OCI-LY3 (cell line): ENCODE measurements at regions not wholly inside any gene's neighbourhood (a gene's known extent, or its start where the extent isn't known, plus 50 kb on each side); places are given as distances from the start of the nearest gene placed in this dataset.

ENCODE experiments used
- H2AFZ ChIP-seq: fragments of 200-600, 300-600 bp; shearing (Covaris generic); 2 replicates; pipeline ENCODE4 v1.6.0; 2014; ENCODE audit warnings: antibody characterized with exemption, low read depth, low read length
- H3K27ac ChIP-seq: fragments of 200-600, 300-600 bp; sonication (generic); 2 replicates; pipeline ENCODE4 v1.5.1; 2014; ENCODE audit warnings: mild to moderate bottlenecking, low read length, moderate library complexity, mixed read lengths
- H3K27me3 ChIP-seq: fragments of 200-600, 300-600 bp; sonication (generic); 2 replicates; pipeline ENCODE4 v1.6.1; 2014; ENCODE audit warnings: low read depth, low read length, mixed read lengths
- H3K36me3 ChIP-seq: fragments of 200-600, 300-600 bp; sonication (generic); replicated peaks from 2 replicates; pipeline ENCODE3; 2014; ENCODE audit warnings: low read depth, low read length, mixed read lengths
- H3K4me1 ChIP-seq: fragments of 300-600, 200-600 bp; sonication (generic); 2 replicates; pipeline ENCODE4 v1.6.1; 2014; ENCODE audit warnings: low read length, mixed read lengths
- H3K4me2 ChIP-seq: fragments of 200-600, 300-600 bp; sonication (generic); 2 replicates; pipeline ENCODE4 v1.6.1; 2014; ENCODE audit warnings: low read length, mixed read lengths
- H3K4me3 ChIP-seq: fragments of 300-600, 200-600 bp; sonication (generic); 2 replicates; pipeline ENCODE4 v1.5.1; 2014; ENCODE audit warnings: antibody characterized with exemption, mild to moderate bottlenecking, low read length, moderate library complexity
- H3K79me2 ChIP-seq: fragments of 300-600, 200-600 bp; shearing (Covaris generic); 2 replicates; pipeline ENCODE4 v1.6.1; 2014; ENCODE audit warnings: mild to moderate bottlenecking, low read length, mixed read lengths
- H3K9ac ChIP-seq: fragments of 300-600, 200-600 bp; shearing (Covaris generic); 2 replicates; pipeline ENCODE4 v1.6.0; 2014; ENCODE audit warnings: mild to moderate bottlenecking, low read length, moderate library complexity
- H3K9me3 ChIP-seq: fragments of 200-600, 300-600 bp; shearing (Covaris generic); 2 replicates; pipeline ENCODE4 v1.6.1; 2014; ENCODE audit warnings: low read length, mixed read lengths; ENCODE audit not compliant: insufficient read depth
- H4K20me1 ChIP-seq: fragments of 200-600, 300-600 bp; sonication (generic); 2 replicates; pipeline ENCODE4 v1.6.1; 2016; ENCODE audit warnings: low read length, mixed read lengths; ENCODE audit not compliant: insufficient read depth
- EZH2phosphoT487 ChIP-seq: fragments of 200-600 bp; shearing (Covaris generic); IDR thresholded peaks from 2 replicates; pipeline ENCODE4 v1.6.1; 2018; ENCODE audit warnings: antibody characterized with exemption, mixed run types, low read depth
- TF ChIP-seq, protein P1 (sequence below): fragments of 200-600, 300-600 bp; sonication (generic); IDR thresholded peaks from 2 replicates; pipeline ENCODE4 v1.5.1; 2014; ENCODE audit warnings: antibody characterized with exemption, low read length, low read depth

DNA sequence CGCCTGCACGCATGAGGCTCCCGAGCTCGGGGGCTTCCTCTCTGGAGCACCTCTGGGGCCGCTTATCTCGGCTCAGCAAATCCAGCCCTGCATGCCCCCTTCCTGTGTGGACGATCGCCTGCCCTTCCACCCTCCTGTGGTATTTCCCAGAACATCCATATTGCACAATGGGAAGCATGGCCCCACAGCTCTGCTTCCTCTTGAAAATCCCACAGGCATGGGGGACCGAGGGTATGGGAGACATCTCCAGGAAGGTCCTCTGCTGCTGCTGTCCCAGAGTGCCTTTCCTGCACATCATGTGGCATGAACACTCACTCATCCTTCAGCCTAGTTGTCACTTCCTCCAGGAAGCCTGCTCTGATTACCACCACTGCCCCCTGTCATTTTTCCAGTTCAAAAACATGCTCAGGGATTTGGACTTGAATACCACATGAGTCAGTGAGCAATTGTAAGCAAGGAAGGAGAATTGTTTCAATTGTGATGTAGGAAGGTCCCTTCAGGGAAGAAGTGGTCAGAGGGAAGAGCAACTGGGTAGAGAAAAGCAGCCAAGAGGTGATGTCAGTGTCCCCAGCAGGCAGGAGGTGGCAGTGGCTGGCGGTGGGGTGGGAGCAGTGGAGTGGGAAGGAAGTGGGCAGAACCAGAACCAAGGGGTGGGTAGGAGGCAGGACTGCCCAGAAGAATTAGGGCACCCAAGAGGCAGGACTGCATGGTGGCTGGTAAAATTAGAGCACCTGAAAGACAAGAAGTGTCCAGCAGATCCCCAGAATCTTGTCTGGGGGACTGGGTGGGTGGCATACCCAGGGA, 67.5 kb upstream of the ZMIZ1 start:
- Histone ChIP-seq H2AFZ (no peak overlapping the region), H3K27ac (no peak overlapping the region), H4K20me1 (no peaks in the 10 kb centered on the region), H3K9ac (no peak overlapping the region), H3K4me1 (no peaks in the 10 kb centered on the region), H3K79me2 (no peaks in the 10 kb centered on the region), H3K36me3 (no peaks in the 10 kb centered on the region), H3K4me2 (no peak overlapping the region), H3K4me3 (no peak overlapping the region), H3K9me3 (no peaks in the 10 kb centered on the region), H3K27me3 (peaks cover 39% of the 10 kb centered on the region)
- no peak for TF ChIP-seq EZH2phosphoT487
- TF ChIP-seq, protein P1, sequence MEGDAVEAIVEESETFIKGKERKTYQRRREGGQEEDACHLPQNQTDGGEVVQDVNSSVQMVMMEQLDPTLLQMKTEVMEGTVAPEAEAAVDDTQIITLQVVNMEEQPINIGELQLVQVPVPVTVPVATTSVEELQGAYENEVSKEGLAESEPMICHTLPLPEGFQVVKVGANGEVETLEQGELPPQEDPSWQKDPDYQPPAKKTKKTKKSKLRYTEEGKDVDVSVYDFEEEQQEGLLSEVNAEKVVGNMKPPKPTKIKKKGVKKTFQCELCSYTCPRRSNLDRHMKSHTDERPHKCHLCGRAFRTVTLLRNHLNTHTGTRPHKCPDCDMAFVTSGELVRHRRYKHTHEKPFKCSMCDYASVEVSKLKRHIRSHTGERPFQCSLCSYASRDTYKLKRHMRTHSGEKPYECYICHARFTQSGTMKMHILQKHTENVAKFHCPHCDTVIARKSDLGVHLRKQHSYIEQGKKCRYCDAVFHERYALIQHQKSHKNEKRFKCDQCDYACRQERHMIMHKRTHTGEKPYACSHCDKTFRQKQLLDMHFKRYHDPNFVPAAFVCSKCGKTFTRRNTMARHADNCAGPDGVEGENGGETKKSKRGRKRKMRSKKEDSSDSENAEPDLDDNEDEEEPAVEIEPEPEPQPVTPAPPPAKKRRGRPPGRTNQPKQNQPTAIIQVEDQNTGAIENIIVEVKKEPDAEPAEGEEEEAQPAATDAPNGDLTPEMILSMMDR, result no peak

DNA sequence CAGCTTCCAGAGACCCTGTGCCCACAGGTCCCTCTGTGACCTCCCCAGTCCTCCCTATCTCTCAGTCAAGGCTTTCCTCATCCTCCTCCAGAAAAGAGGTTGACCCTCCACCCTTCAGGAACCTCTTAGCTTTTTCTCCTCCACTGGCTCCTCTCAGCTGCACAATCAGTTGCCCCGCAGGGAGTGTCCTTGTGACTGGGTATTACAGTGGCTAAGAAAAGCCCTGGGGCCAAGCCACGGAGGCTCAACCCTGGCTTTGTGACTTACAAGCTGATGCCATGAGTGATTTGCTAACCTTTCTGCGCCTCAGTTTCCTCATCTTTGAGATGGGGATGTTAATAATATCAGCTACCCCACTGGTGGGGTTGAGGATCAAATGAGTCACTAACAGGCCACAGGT, 66.4 kb upstream of the ZMIZ1 start:
- Histone ChIP-seq H3K79me2 (no peaks in the 10 kb centered on the region), H3K9ac (no peak overlapping the region), H2AFZ (no peak overlapping the region), H4K20me1 (no peaks in the 10 kb centered on the region), H3K9me3 (no peaks in the 10 kb centered on the region), H3K4me2 (no peak overlapping the region), H3K36me3 (no peaks in the 10 kb centered on the region), H3K27me3 (peaks cover 39% of the 10 kb centered on the region), H3K27ac (no peak overlapping the region), H3K4me3 (no peak overlapping the region), H3K4me1 (no peaks in the 10 kb centered on the region)
- TF ChIP-seq, protein P1, result no peak
- TF ChIP-seq EZH2phosphoT487, result no peak

DNA sequence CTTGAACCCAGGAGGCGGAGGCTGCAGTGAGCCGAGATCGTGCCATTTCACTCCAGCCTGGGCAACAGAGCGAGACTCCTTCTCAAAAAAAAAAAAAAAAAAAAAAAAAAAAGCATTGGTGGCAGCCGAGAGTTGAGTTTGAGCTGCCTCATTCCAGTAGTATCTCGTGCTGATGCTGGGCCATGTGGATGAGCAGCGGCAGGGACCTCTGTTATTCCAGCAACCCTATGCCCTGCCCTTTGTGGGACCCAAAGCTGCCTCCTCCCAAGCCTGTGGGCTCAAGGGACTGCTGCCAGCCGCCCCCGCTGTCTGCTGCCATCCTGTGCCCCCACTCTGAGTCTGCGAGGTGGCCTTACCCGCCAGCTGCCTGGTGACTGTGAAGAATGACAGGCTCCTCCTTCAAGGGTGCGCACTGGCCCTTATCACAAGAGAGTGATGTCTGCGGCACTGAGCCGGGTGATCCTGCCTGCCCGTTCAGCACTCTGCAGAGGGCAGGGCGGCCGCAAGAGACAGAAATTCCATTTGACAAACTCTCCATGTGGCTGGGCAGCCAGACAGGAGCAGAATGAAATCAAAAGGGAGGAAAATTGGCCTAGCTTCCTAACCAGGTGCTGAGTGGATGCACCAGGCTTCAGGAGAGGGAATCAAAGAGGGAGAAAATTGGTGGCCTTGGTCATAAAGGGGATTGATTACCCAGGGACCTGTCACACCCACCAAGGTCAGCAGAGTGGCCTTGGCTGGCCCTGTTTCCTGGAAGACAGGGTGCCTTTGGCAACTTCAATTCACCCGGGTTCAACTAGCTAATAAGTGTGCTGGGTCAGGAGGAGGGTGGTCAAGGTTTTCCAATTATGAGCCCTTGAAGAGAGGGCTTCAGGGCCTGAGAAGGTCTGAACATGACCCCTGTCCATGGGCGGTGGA, 65.3 kb upstream of the ZMIZ1 start:
- H3K36me3 ChIP-seq, result no peaks in the 10 kb centered on the region
- peaks cover 38% of the 10 kb centered on the region for H3K27me3 ChIP-seq
- H3K9me3 ChIP-seq, result no peaks in the 10 kb centered on the region
- TF ChIP-seq, protein P1, result no peak
- TF ChIP-seq EZH2phosphoT487, result no peak
- H3K4me3 ChIP-seq, result no peak overlapping the region
- no peak overlapping the region for H3K27ac ChIP-seq
- H3K4me2 ChIP-seq, result no peak overlapping the region
- no peaks in the 10 kb centered on the region for H3K4me1 ChIP-seq
- H4K20me1 ChIP-seq, result no peaks in the 10 kb centered on the region
- no peak overlapping the region for H2AFZ ChIP-seq
- H3K79me2 ChIP-seq, result no peaks in the 10 kb centered on the region
- no peak overlapping the region for H3K9ac ChIP-seq

DNA sequence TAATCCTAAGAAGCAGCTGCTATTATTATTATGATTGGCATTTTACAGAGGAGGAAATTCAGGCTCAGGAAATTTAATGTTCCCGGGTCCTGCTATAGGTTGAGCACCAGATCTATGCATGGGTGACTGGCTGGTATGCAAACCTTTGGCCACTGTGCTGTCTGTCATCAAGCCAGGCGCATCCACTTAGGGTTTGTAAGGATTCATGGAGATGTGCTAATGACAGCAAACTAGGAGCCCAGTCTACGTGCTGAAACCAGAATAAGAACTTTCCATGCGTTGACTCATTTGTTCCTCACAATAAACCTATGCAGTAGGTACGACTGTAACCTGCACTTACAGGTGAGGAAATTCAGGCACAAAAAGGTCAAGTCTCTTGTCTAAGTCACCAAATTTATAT, 64.5 kb upstream of the ZMIZ1 start:
- TF ChIP-seq EZH2phosphoT487, result no peak
- TF ChIP-seq, protein P1, result no peak
- Histone ChIP-seq H3K27ac (no peak overlapping the region), H3K36me3 (no peaks in the 10 kb centered on the region), H3K27me3 (peaks cover 31% of the 10 kb centered on the region), H3K79me2 (no peaks in the 10 kb centered on the region), H3K4me3 (no peak overlapping the region), H2AFZ (no peak overlapping the region), H3K9ac (no peak overlapping the region), H3K9me3 (no peaks in the 10 kb centered on the region), H3K4me2 (no peak overlapping the region), H4K20me1 (no peaks in the 10 kb centered on the region), H3K4me1 (no peaks in the 10 kb centered on the region)
